ENCODE measurements at regions not wholly inside any gene's neighbourhood (a gene's known extent, or its start where the extent isn't known, plus 50 kb on each side); places are given as distances from the start of the nearest gene placed in this dataset.

DNA sequence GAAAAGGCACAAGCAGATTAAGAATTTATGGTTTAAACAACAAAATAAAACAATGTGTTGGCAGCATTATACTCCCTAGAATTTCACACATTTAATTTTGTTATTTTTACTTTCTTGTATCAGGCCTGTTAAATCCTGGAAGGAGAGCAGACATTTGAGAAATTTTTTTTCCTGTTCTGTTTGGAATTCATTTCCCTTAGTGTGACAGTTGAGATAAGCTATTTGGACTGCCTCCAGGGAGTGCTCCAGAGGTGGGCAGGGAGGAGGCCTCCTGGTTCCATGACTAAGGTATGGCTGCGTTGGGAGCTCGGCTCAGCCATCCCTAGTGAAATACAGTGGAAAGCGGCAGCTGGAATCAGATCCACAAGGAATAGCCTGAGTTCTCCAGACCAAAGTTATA is 185.7 kb downstream of the KCNRG start:
- H3K4me1 ChIP-seq, result no peaks in the 10 kb centered on the region
- TF ChIP-seq, protein P1, sequence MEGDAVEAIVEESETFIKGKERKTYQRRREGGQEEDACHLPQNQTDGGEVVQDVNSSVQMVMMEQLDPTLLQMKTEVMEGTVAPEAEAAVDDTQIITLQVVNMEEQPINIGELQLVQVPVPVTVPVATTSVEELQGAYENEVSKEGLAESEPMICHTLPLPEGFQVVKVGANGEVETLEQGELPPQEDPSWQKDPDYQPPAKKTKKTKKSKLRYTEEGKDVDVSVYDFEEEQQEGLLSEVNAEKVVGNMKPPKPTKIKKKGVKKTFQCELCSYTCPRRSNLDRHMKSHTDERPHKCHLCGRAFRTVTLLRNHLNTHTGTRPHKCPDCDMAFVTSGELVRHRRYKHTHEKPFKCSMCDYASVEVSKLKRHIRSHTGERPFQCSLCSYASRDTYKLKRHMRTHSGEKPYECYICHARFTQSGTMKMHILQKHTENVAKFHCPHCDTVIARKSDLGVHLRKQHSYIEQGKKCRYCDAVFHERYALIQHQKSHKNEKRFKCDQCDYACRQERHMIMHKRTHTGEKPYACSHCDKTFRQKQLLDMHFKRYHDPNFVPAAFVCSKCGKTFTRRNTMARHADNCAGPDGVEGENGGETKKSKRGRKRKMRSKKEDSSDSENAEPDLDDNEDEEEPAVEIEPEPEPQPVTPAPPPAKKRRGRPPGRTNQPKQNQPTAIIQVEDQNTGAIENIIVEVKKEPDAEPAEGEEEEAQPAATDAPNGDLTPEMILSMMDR (IDR thresholded peaks at IDR 0.05), result no peak
- TF ChIP-seq POLR2A (IDR thresholded peaks at IDR 0.05) (no peak), POLR2AphosphoS5 (IDR thresholded peaks at IDR 0.05; ENCODE audit: insufficient read depth in 1 of 2, low read depth in 1 of 2) (no peak)
- H3K9me3 ChIP-seq, result no peaks in the 10 kb centered on the region
- intact Hi-C loops (cut with DNase I), result no loop called here
- no peak overlapping the region for H3K4me3 ChIP-seq
- DNase-seq (ENCODE audit: extremely low spot score in 2 of 2), result no peak
- no peaks in the 10 kb centered on the region for H3K27me3 ChIP-seq
- H3K27ac ChIP-seq, result no peak overlapping the region
- no peaks in the 10 kb centered on the region for H3K36me3 ChIP-seq

DNA sequence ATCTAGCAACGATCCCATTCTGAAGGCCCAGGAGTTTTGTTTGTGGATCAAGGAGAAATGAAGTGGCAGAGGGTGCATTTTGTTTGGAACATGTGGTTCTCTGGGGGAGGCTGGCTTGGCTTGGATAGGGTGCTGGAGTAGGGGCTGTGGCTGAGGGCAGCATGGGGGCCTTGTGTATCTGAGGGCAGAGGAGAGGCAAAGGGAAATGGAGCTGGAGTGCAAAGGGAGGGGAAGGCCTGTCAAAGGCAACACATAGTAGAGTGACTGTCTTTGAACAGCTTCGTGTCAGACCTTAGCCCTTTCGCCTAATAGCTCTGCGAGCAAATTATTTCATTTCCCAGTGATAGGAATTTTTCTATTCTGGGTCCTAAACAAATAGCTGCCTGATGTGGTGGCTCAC is 187.2 kb downstream of the KCNRG start:
- no peak for DNase-seq (ENCODE audit: extremely low spot score in 2 of 2)
- no peak overlapping the region for H3K27ac ChIP-seq

DNA sequence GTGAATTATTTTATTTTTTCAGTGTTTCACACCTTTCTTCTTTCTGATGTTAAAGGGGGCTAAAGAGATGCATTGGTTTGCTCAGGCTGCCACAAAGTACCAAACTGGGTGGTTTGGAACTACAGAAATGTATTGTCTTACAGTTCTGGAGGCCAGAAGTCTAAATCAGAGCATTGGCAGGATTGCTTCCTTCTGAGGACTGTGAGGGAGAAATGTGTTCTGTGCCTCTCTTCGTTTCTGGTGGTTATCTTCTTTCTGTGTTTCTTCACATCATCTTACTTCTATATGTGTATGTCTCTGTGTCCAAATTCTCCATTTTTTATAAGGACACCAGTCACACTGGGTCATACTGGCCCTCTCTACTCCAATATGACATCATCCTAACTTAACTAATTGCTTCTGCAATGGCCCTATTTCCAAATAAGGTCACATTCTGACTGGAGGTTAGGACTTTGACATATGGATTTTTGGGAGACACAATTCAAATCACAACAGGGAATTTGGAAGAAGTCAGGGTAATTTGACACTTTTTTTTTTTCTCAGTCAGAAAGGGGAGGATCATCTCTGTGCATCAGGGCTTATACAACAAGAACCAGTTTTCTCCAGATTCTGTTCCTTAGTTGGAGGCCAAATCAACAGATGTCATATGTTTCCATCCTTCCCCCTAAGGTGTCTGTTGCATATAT is 188.2 kb downstream of the KCNRG start:
- no peak for DNase-seq (ENCODE audit: extremely low spot score in 2 of 2)
- Histone ChIP-seq H3K36me3 (no peaks in the 10 kb centered on the region), H3K27me3 (no peaks in the 10 kb centered on the region), H3K9me3 (no peaks in the 10 kb centered on the region), H3K4me3 (no peak overlapping the region), H3K4me1 (no peaks in the 10 kb centered on the region), H3K27ac (no peak overlapping the region)
- intact Hi-C loops (cut with DNase I), result no loop called here
- no peak for TF ChIP-seq POLR2AphosphoS5 (IDR thresholded peaks at IDR 0.05; ENCODE audit: insufficient read depth in 1 of 2, low read depth in 1 of 2)
- TF ChIP-seq POLR2A (IDR thresholded peaks at IDR 0.05), result no peak
- TF ChIP-seq, protein P1 (IDR thresholded peaks at IDR 0.05), result no peak

More for the DNA sequence above, 187.2 kb downstream of the KCNRG start:
- Histone ChIP-seq H3K27me3 (no peaks in the 10 kb centered on the region), H3K9me3 (no peaks in the 10 kb centered on the region), H3K36me3 (no peaks in the 10 kb centered on the region), H3K4me3 (no peak overlapping the region), H3K4me1 (no peaks in the 10 kb centered on the region)
- intact Hi-C loops (cut with DNase I), result no loop called here
- TF ChIP-seq POLR2AphosphoS5 (IDR thresholded peaks at IDR 0.05; ENCODE audit: insufficient read depth in 1 of 2, low read depth in 1 of 2), result no peak
- TF ChIP-seq, protein P1 (IDR thresholded peaks at IDR 0.05), result no peak
- no peak for TF ChIP-seq POLR2A (IDR thresholded peaks at IDR 0.05)

DNA sequence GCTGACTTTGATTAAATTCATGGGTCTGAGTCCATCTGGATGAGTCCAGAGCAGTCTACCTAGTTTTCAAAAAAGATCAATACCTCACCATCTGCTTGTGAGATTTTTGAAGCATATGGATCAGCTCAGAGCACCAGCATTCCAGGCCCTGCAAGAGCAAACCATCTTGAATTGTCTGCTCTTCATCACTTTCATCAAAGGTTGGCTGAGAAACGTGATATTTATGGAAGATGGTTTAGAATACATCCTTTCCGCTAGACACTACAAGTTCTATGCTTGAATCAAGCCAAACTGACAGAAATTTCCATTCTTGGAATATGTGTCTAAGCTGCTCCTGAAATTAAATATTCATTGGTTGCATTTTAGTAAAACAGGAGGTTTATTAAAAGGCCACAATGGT is 190.3 kb downstream of the KCNRG start:
- no peak overlapping the region for H3K27ac ChIP-seq
- H3K36me3 ChIP-seq, result no peaks in the 10 kb centered on the region
- H3K27me3 ChIP-seq, result no peaks in the 10 kb centered on the region
- DNase-seq (ENCODE audit: extremely low spot score in 2 of 2), result no peak
- TF ChIP-seq POLR2AphosphoS5 (IDR thresholded peaks at IDR 0.05; ENCODE audit: insufficient read depth in 1 of 2, low read depth in 1 of 2) (no peak), POLR2A (IDR thresholded peaks at IDR 0.05) (no peak)
- TF ChIP-seq, protein P1 (IDR thresholded peaks at IDR 0.05), result no peak
- intact Hi-C loops (cut with DNase I), result no loop called here
- H3K9me3 ChIP-seq, result no peaks in the 10 kb centered on the region
- H3K4me3 ChIP-seq, result no peak overlapping the region
- no peaks in the 10 kb centered on the region for H3K4me1 ChIP-seq

DNA sequence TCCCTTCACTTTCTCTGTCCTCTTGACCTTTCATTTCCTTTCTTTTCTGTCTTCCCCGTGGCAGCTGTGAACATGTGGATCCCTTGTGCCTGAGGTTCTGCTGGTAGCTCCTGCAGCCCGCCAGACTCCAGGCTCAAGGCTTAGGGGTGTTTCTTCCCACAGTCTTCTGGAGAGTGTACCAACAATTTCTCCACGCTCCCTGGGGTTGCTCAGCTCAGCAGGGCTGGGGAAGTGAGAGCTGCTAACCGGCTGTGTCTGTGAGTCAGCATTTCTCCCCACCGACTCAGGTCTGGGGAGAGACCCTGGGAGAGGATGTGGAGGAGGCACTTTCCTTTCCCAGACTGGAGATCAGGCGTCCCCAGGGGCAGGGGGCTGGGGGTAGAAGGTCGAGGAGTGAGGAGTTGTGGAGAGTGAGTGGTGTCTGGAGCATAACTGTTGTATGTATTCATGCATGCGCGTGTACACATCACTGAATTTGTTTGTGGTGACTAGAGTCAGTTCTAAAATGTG is 193.6 kb downstream of the KCNRG start:
- TF ChIP-seq, protein P1 (IDR thresholded peaks at IDR 0.05), result no peak
- no peak for TF ChIP-seq POLR2A (IDR thresholded peaks at IDR 0.05)
- no peak for TF ChIP-seq POLR2AphosphoS5 (IDR thresholded peaks at IDR 0.05; ENCODE audit: insufficient read depth in 1 of 2, low read depth in 1 of 2)
- Histone ChIP-seq H3K9me3 (no peaks in the 10 kb centered on the region), H3K4me1 (no peaks in the 10 kb centered on the region), H3K27ac (no peak overlapping the region), H3K4me3 (peak overlapping the region in 1 of 2 donors; percentile 18), H3K36me3 (no peaks in the 10 kb centered on the region), H3K27me3 (no peaks in the 10 kb centered on the region)
- no peak for DNase-seq (ENCODE audit: extremely low spot score in 2 of 2)
- intact Hi-C loops (cut with DNase I), result no loop called here

Data from vagina (tissue), 2 donors.